GM18873 (cell line): ENCODE measurements at regions not wholly inside any gene's neighbourhood (a gene's known extent, or its start where the extent isn't known, plus 50 kb on each side); places are given as distances from the start of the nearest gene placed in this dataset.

Experiments
- ATAC-seq: cut with Tn5 transposase; IDR thresholded peaks from one replicate; pipeline ENCODE4 v1.9.1; 2021; ENCODE audit warnings: mild to moderate bottlenecking, moderate library complexity, moderate number of reproducible peaks; ENCODE audit not compliant: unreplicated experiment, low FRiP score

- ATAC-seq: no peak
These were observed 213.8 kb downstream of the IRX1 start for GRCh38 chr5:3809455-3809854.

- no peak for ATAC-seq
These were observed 215.5 kb downstream of the IRX1 start for GRCh38 chr5:3811116-3811515.

GRCh38 chr5:3818624-3819023 lies 223.0 kb downstream of the IRX1 start:
- no peak for ATAC-seq

GRCh38 chr5:3825531-3826451 lies 230.2 kb downstream of the IRX1 start:
- ATAC-seq: no peak

- no peak for ATAC-seq
These were observed 232.0 kb downstream of the IRX1 start for GRCh38 chr5:3827624-3828023.

GRCh38 chr5:3828761-3829160 lies 233.1 kb downstream of the IRX1 start:
- ATAC-seq: no peak

GRCh38 chr5:3833566-3833965 lies 237.9 kb downstream of the IRX1 start:
- no peak for ATAC-seq

GRCh38 chr5:3835811-3836210 lies 240.2 kb downstream of the IRX1 start:
- ATAC-seq: no peak

GRCh38 chr5:3836528-3836927 lies 240.9 kb downstream of the IRX1 start:
- ATAC-seq: no peak

GRCh38 chr5:3837506-3837905 lies 241.9 kb downstream of the IRX1 start:
- ATAC-seq: no peak

GRCh38 chr5:3839151-3839550 lies 243.5 kb downstream of the IRX1 start:
- no peak for ATAC-seq

- no peak for ATAC-seq
These were observed 247.0 kb downstream of the IRX1 start for GRCh38 chr5:3842591-3842990.

- ATAC-seq: no peak
These were observed 248.1 kb downstream of the IRX1 start for GRCh38 chr5:3843706-3844105.

GRCh38 chr5:3844266-3844665 lies 248.6 kb downstream of the IRX1 start:
- ATAC-seq: no peak

GRCh38 chr5:3845230-3845629 lies 249.6 kb downstream of the IRX1 start:
- no peak for ATAC-seq

GRCh38 chr5:3852161-3852916 lies 256.7 kb downstream of the IRX1 start:
- no peak for ATAC-seq

- ATAC-seq: no peak
These were observed 257.7 kb downstream of the IRX1 start for GRCh38 chr5:3853362-3853761.

GRCh38 chr5:3854188-3854821 lies 258.7 kb downstream of the IRX1 start:
- no peak for ATAC-seq

- no peak for ATAC-seq
These were observed 260.4 kb downstream of the IRX1 start for GRCh38 chr5:3856036-3856435.

- no peak for ATAC-seq
These were observed 262.9 kb downstream of the IRX1 start for GRCh38 chr5:3858524-3858923.

GRCh38 chr5:3862906-3863305 lies 267.3 kb downstream of the IRX1 start:
- ATAC-seq: no peak
